HG02678 (cell line): ENCODE measurements at regions not wholly inside any gene's neighbourhood (a gene's known extent, or its start where the extent isn't known, plus 50 kb on each side); places are given as distances from the start of the nearest gene placed in this dataset.

Experiments
- ATAC-seq: cut with Tn5 transposase; IDR thresholded peaks from one replicate; pipeline ENCODE4 v1.9.1; 2021; ENCODE audit warnings: mild to moderate bottlenecking, moderate library complexity; ENCODE audit not compliant: unreplicated experiment

DNA sequence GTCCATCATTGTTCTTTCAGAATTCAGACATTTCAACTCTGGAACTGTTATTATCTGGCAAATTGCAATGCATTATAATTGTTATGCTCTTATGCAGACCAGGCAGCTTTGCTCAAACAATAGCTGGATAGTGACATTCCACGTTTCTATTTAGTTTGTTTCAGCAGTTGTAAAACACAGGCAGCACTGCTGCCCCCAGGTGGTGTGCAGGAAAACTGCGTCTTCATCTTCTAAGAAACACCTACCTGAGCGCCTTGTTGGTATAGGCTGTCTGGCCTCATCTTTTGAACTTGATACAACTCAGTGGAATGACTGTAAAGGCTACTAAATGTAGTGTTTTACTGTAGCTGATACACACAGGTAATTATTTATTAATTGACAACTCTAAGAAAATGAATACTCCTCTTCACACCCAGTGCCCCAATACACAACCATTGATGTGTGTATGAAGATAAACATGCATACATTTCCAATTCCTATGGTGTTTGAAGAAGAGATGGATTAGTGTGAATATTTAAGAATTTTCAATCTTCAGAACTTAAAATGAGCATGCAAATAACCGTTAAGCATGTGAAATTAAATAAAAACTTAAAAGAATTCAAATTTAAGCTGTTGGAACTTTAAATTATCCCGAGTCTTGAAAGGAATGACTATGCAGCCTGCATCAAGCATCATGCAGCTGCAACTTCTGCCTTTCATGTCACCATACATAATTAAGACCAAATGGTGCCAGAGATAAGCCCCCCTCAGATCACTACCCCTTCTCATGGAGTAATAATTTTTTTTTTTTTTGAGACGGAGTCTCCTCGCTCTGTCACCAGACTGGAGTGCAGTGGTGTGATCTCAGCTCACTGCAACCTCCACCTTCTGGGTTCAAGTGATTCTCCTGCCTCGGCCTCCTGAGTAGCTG lies 85.6 kb downstream of the CD8B2 start:
- ATAC-seq, result no peak

- ATAC-seq, result no peak
Observed at GRCh38 chr2:106573773-106574172, 86.6 kb downstream of the CD8B2 start.

- no peak for ATAC-seq
Observed at GRCh38 chr2:106575955-106576354, 88.8 kb downstream of the CD8B2 start.

DNA sequence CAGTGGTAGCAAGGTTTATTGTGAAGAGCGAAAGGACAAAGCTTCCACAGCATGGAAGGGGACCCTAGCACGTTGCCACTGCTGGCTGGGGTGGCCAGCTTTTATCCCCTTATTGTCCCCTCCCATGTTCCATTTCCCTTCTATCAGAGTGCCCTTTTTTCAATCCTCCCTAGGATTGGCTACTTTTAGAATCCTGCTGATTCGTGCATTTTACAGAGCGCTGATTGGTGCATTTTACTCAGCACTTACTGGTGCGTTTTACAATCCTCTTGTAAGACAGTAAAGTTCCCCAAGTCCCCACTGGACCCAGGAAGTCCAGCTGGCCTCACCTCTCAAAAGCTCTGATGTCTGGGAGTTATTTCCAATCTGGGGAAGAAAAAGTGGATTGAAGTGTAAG lies 90.1 kb downstream of the CD8B2 start:
- ATAC-seq, result no peak

- no peak for ATAC-seq
Observed at GRCh38 chr2:106579750-106580197, 92.6 kb downstream of the CD8B2 start.

DNA sequence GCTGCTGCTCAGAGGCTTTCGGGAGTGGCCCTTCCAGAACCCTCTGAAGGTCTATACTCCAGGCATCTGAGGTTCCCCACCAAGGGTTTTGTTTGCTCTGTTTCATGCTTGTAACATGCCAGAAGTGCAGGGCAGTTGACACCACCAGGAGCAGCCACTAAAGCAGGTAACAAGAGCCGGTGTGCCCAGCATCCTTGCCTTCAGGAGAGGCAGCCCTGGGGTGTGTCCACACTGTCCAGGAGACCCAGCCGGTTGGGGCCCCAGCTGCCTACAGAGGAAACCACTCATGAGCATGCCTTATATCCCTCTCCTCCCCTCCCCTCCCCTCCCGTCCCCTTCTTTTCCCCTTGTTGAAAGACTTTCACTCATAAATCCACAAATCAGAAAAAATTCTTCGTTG lies 93.1 kb downstream of the CD8B2 start:
- no peak for ATAC-seq

- ATAC-seq, result no peak
Observed at GRCh38 chr2:106581328-106581727, 94.2 kb downstream of the CD8B2 start.

GRCh38 chr2:106581755-106582147 lies 94.6 kb downstream of the CD8B2 start:
- ATAC-seq, result no peak

- ATAC-seq, result peak; percentile 79
Observed at GRCh38 chr2:106582148-106583143, 95.3 kb downstream of the CD8B2 start.

DNA sequence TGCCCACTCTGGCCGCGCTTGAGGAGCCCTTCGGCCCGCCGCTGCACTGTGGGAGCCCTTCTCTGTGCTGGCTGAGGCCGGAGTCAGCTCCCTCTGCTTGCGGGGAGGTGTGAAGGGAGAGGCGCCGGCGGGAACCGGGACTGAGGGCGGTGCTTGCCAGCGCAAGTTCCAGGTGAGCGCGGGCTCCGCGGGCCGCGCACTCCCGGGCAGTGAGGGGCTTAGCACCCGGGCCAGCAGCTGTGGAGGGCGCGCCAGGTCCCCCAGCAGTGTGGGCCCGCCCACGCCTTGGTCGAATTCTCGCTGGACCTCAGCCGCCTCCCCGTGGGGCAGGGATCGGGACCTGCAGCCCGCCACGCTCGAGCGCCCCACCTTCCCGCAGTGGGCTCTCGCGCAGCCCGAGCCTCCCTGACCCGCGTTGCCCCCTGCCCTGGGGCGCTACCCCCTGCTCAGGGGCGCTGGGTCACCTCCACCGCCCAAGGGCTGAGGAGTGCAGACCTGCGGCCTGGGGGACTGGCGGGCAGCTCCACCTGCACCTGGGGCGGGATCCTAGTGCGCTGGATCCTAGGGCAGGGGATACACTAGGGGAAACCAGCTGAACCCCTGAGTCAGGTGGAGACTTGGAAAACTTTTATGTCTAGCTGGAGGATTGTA lies 97.3 kb downstream of the CD8B2 start:
- no peak for ATAC-seq

DNA sequence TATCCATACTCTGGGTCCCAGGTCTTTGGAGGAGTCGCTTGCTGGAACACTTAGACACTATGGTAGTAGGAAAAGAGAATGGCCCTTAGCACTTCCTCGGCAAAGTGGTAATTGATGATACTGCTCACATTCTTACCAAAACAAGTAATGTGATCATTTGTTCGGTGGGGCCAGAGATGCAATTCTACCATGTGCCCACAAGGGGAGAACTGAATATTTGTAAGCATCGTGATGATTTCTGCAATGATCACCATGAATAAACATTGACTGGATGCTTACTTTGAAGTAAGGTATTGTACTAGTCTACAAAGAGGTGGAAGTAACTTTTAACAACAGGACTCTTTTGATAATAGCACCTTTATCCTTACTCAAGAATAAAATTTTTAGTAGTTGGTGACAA lies 109.7 kb downstream of the CD8B2 start:
- ATAC-seq, result no peak

DNA sequence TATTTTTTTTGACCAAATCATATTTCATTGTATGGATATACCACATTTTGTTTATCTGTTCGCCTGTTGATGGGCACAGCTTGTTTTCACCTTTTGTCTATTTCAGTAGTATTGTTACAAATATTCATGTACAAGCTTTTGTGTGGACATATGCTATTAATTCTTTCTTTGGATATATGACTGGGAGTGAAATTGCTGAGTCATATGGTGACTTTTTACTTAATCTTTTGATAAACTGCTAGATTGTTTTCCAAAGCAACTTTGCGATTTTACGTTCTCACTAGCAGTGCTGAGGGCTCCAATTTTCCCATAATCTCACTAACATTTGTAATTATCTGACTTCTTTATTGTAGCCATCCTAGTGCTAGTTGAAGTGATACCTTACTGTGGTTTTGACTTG lies 112.4 kb downstream of the CD8B2 start:
- no peak for ATAC-seq

GRCh38 chr2:106602042-106602441 lies 114.9 kb downstream of the CD8B2 start:
- no peak for ATAC-seq

GRCh38 chr2:106606652-106607051 lies 119.5 kb downstream of the CD8B2 start:
- ATAC-seq, result no peak

DNA sequence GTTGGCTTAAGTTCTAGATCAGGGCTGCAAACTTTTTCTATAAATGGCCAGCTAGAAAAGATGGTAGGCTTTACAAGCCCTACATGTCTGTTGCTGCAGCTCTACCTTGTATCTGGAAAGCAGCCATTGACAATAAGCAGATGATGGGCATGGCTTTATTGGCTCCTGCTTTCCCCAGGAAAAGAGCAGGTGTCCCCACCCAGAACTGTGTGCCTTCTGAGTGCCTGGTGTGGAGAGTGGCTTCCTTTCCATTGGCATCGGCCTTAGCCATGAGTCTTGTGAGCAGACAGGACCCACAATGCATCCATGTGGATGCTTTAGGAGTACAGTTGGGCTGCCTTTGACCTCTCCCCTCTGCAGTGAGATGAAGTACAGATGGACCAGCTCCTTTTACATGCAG lies 120.2 kb downstream of the CD8B2 start:
- no peak for ATAC-seq

DNA sequence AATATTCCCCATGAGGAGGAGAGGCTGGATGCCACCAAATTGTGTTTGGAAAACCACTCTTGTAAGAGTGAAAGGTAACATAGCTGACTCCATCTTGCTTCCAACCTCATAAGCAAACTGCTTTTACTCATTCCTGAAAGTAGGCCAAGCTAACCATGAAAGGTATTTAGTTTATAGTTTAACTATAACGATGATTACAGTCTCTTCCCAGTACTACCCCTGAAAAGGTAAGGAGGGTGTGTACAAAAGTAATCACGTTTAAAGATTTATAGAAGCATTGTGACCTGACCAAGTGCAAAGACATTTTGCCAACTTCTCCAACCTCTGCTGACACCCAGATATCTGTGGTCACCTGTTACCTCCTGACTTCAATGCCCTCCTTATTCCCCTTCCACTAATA lies 122.6 kb downstream of the CD8B2 start:
- no peak for ATAC-seq

DNA sequence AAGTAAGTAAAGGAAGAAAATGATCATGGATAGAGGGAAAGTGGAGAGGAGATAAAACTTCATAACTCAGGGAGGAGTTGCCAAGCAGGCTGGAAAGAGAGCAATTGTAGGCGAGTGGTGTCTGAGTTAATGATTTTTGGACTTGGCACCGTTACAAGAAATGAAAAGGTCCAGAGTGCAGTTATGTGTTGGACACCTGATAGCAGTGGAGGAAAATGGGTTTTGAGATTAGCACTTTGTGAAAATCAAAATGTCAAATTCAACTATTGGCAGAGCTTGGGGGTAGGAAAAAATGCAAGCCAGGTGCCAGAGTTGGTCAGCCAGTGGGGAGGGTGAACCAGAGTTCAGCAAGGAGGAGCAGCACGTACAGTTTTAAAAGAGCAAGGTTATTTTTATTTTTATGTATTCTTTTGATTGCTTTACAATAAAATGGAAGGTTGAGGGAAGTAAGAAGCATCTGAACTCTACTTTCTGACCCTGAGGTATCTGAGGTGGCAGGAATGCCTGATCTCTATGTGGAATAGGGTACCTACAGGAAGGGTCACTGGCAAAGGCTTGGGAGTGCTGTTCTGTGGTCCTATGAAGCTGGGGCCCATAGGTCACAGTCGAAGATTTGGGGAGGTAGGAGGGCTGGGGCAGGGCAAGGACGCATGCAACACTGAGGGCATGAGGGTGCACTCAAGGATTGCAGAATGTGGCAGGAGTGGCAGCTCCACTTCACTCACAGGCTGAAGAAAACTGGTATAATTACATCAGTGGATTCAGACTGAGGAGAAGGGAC lies 127.5 kb downstream of the CD8B2 start:
- ATAC-seq, result no peak

GRCh38 chr2:106618614-106619013 lies 131.4 kb downstream of the CD8B2 start:
- no peak for ATAC-seq

- ATAC-seq, result no peak
Observed at GRCh38 chr2:106623456-106623855, 136.3 kb downstream of the CD8B2 start.

DNA sequence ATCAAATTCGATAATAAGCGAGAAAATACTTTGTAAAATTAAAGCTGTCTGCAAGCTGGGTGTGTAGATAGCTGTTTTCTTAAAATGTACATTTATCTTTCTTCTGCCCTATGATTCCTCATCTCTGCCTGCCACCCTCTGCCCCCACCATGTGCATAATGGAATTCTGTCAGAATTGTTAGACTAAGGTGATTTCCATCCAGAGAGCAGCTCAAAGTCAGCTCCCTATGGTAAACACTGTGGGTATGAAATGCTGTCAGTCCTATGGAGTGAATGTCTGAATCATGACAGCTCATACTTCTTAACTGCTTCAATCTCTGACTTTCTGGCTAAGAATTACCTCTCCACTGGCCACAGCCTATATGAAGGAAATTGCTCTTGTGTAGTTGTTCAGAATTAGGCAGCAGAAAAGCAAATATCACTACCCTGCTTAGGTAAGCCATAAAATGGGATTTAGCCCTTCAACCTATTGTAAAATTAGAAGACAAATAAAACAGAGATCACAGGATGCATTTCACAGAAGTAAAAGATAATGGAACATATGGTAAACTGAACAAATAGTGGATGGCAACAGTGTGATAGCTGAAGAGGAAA lies 137.7 kb downstream of the CD8B2 start:
- no peak for ATAC-seq
